Activated gamma-delta T cell (primary cell): ENCODE measurements at regions not wholly inside any gene's neighbourhood (a gene's known extent, or its start where the extent isn't known, plus 50 kb on each side); places are given as distances from the start of the nearest gene placed in this dataset.

Experiments used
- DNase-seq: peaks from one replicate; lab custom pipeline; 2025; lab: John Stamatoyannopoulos, UW

GRCh38 chr1:30286988-30287839 is 436.2 kb downstream of the MATN1 start:
- no peak for DNase-seq

- no peak for DNase-seq
Measured at GRCh38 chr1:30286241-30286987, 437.0 kb downstream of the MATN1 start.

- DNase-seq, result no peak
Measured at GRCh38 chr1:30285501-30285932, 437.9 kb downstream of the MATN1 start.

- no peak for DNase-seq
Measured at GRCh38 chr1:30284728-30285475, 438.5 kb downstream of the MATN1 start.

GRCh38 chr1:30284226-30284625 is 439.2 kb downstream of the MATN1 start:
- no peak for DNase-seq

- no peak for DNase-seq
Measured at GRCh38 chr1:30283199-30283962, 440.0 kb downstream of the MATN1 start.

- DNase-seq, result no peak
Measured at GRCh38 chr1:30280572-30280971, 442.8 kb downstream of the MATN1 start.

GRCh38 chr1:30277911-30278310 is 445.5 kb downstream of the MATN1 start:
- no peak for DNase-seq

GRCh38 chr1:30277415-30277814 is 446.0 kb downstream of the MATN1 start:
- no peak for DNase-seq

- DNase-seq, result no peak
Measured at GRCh38 chr1:30275926-30276764, 447.2 kb downstream of the MATN1 start.

GRCh38 chr1:30274976-30275621 is 448.3 kb downstream of the MATN1 start:
- no peak for DNase-seq

GRCh38 chr1:30274173-30274970 is 449.0 kb downstream of the MATN1 start:
- no peak for DNase-seq

GRCh38 chr1:30273456-30273855 is 449.9 kb downstream of the MATN1 start:
- no peak for DNase-seq

GRCh38 chr1:30273021-30273325 is 450.4 kb downstream of the MATN1 start:
- DNase-seq, result no peak

GRCh38 chr1:30272277-30273020 is 450.9 kb downstream of the MATN1 start:
- no peak for DNase-seq

- DNase-seq, result no peak
Measured at GRCh38 chr1:30271401-30272276, 451.7 kb downstream of the MATN1 start.

GRCh38 chr1:30270461-30270860 is 452.9 kb downstream of the MATN1 start:
- no peak for DNase-seq
